ENCODE measurements at regions not wholly inside any gene's neighbourhood (a gene's known extent, or its start where the extent isn't known, plus 50 kb on each side); places are given as distances from the start of the nearest gene placed in this dataset.
"Not testable (repeated sequence)": the region's sequence is repeated elsewhere in the genome, so short reads cannot be mapped to it uniquely, and the experiment has no call there.

DNA sequence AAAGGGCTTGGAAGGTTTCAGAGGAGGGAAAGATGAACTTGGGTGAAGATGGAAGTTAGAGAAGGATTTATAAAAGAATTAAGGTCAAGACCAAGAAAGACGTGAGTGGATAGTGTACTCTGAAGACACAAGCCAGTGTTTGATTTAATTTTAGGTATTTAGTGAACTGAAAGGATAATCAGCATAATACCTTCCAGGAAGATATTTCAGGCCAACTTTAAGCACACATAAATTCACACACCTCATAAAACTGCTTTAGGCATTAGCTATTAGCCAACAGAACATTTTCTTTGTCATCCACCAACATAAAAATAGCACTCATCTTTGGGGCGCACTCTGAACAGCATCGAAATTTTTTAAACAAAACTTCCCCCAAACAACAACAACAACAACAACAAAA is 71.7 kb upstream of the CSNK1A1L start:
- TF ChIP-seq, protein P1, sequence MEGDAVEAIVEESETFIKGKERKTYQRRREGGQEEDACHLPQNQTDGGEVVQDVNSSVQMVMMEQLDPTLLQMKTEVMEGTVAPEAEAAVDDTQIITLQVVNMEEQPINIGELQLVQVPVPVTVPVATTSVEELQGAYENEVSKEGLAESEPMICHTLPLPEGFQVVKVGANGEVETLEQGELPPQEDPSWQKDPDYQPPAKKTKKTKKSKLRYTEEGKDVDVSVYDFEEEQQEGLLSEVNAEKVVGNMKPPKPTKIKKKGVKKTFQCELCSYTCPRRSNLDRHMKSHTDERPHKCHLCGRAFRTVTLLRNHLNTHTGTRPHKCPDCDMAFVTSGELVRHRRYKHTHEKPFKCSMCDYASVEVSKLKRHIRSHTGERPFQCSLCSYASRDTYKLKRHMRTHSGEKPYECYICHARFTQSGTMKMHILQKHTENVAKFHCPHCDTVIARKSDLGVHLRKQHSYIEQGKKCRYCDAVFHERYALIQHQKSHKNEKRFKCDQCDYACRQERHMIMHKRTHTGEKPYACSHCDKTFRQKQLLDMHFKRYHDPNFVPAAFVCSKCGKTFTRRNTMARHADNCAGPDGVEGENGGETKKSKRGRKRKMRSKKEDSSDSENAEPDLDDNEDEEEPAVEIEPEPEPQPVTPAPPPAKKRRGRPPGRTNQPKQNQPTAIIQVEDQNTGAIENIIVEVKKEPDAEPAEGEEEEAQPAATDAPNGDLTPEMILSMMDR (IDR thresholded peaks at IDR 0.05; ENCODE audit: insufficient read depth, low read depth, low read length, missing control alignments), result no peak

DNA sequence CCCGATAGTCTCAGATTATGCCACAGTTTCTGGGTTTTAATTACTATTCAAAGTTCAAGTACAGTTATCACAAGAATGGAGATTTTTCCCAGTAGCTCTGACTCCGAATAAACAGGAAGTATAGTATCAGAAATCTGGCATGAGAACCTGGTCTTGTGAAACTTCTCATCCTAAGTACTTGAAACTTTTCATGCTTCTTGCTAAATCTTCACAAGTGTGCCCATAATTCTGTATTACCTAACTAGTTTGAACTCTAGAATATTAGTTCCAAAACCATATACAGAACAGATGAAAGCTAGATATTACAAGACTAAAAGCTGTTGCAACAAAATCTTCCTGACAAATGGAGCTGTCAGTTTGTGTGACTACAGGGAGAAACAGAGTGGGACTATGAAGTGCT is 70.5 kb upstream of the CSNK1A1L start:
- TF ChIP-seq, protein P1 (IDR thresholded peaks at IDR 0.05; ENCODE audit: insufficient read depth, low read depth, low read length, missing control alignments), result no peak
- peak; percentile 78 for DNase-seq (ENCODE audit: low read depth)
- H3K4me3 ChIP-seq (ENCODE audit: low read length), result no peak overlapping the region

More for the DNA sequence above, 71.7 kb upstream of the CSNK1A1L start:
- H3K4me3 ChIP-seq (ENCODE audit: low read length), result no peak overlapping the region
- DNase-seq (ENCODE audit: low read depth), result no peak

DNA sequence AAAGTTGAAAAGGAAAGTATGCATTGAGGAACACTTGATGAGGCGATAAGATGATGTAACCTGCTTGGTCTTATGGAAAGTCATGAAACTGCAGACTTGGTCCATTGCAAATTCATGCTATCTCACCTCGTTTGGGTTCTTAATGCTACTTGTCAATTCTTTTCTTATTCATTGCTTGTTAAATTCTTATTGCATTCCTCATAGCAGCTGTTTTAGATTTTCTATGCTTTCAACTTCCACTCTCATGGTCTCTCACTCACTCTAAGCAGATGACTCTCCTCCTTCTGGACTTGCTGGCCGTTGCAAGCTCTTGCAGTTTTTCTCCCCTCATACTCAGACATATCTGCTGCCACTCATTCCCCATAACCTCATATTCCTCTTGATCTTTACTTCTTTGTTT is 67.8 kb upstream of the CSNK1A1L start:
- TF ChIP-seq, protein P1 (IDR thresholded peaks at IDR 0.05; ENCODE audit: insufficient read depth, low read depth, low read length, missing control alignments), result no peak
- no peak overlapping the region for H3K4me3 ChIP-seq (ENCODE audit: low read length)
- DNase-seq (ENCODE audit: low read depth), result peak; percentile 26

DNA sequence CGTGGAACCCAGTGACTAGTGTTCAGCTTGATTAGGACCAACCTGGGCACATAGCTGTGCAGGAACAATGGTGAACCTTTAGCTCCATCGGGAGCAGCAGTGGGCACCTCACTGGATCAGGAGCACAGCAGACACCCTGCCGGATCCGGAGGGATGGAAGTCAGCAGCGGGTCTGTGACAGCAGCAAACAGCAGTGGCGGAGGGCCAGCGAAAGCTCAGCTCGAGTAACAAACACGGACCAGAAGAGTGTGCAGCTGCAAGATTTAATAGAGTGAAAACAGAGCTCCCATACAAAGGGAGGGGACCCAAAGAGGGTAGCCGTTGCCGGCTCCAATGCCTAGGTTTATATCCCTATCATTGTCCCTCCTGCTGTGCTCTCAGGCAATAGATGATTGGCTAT is 66.8 kb upstream of the CSNK1A1L start:
- not testable (repeated sequence) for DNase-seq (ENCODE audit: low read depth); H3K4me3 ChIP-seq (ENCODE audit: low read length)

DNA sequence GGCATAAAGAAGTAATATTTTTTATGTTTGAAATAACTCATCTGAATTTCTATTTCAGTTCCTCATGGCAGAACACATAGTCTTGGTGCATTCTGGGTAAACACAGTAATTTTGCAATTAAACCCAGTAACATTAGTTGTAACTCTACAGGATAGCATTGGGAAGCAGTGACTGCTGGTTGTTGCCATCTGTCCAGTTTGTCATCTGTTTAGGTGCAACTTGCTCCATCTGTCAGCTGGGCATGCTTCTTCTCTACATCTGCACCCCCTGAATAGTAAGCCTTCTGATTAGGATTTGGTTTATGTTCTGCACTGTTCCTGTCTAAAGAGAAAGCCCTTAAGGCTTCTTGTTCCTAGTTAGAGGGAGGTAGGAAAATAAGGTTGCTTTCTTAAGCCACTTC is 63.5 kb upstream of the CSNK1A1L start:
- H3K4me3 ChIP-seq (ENCODE audit: low read length), result no peak overlapping the region
- DNase-seq (ENCODE audit: low read depth), result no peak
- TF ChIP-seq, protein P1 (IDR thresholded peaks at IDR 0.05; ENCODE audit: insufficient read depth, low read depth, low read length, missing control alignments), result no peak

DNA sequence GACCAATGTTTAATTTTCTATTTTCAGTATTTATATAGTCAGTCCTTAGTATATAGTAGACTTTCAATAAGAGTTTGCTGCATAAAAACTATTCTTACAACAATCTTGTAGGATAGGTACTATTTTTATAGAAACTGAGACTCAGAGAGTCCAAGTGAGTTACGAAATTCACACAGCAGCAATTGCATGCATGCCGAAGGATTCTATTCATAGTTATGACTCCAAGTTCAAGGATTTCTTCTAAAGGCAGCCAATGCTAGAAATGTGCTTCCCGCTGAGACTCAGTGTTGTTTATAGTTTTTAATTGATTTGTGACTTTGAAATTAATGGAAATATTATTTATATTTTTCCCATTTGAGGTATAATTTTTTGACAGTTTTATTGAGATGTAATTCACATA is 62.7 kb upstream of the CSNK1A1L start:
- no peak overlapping the region for H3K4me3 ChIP-seq (ENCODE audit: low read length)
- DNase-seq (ENCODE audit: low read depth), result no peak
- TF ChIP-seq, protein P1 (IDR thresholded peaks at IDR 0.05; ENCODE audit: insufficient read depth, low read depth, low read length, missing control alignments), result no peak

DNA sequence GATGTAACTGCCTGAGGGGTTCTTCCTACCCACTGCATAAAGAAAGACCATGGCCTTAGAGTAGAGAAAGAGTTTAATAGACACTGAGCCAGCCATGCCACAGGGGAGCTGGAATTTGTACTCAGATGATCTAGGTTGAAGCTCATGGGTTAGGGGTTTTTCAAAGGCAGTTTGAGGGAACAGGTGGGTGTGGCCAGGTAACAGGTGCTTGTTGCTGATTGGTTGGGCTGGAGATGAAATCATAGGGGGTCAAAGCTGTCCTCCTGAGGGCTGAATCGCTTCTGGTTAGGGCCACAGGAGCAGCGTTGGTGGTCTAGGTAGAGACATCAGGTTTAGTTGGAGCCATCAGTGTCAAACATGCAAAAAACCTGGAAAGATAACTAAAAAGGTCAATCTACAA is 59.2 kb upstream of the CSNK1A1L start:
- H3K4me3 ChIP-seq (ENCODE audit: low read length), result no peak overlapping the region
- no peak for DNase-seq (ENCODE audit: low read depth)
- TF ChIP-seq, protein P1 (IDR thresholded peaks at IDR 0.05; ENCODE audit: insufficient read depth, low read depth, low read length, missing control alignments), result no peak

Data from epithelial cell of esophagus (primary cell).